ENCODE measurements at regions not wholly inside any gene's neighbourhood (a gene's known extent, or its start where the extent isn't known, plus 50 kb on each side); places are given as distances from the start of the nearest gene placed in this dataset.
"Not testable (repeated sequence)": the region's sequence is repeated elsewhere in the genome, so short reads cannot be mapped to it uniquely, and the experiment has no call there.

- DNase-seq: not testable (repeated sequence)
Measured at GRCh38 chr4:131883181-131883580, 1265.9 kb upstream of the PCDH10 start.

GRCh38 chr4:131925662-131926061 lies 1223.4 kb upstream of the PCDH10 start:
- DNase-seq: not testable (repeated sequence)

GRCh38 chr4:131967646-131968045 lies 1181.4 kb upstream of the PCDH10 start:
- DNase-seq: not testable (repeated sequence)

- peak; percentile 87 to 93 for DNase-seq
Measured at GRCh38 chr4:131974730-131975129, 1174.4 kb upstream of the PCDH10 start.

- peak in 1 of 2 experiments; percentile 14 for DNase-seq
Measured at GRCh38 chr4:131975276-131976132, 1173.6 kb upstream of the PCDH10 start.

GRCh38 chr4:131976133-131977002 lies 1172.7 kb upstream of the PCDH10 start:
- DNase-seq: peak; percentile 21 to 30

GRCh38 chr4:131978120-131978519 lies 1171.0 kb upstream of the PCDH10 start:
- no peak for DNase-seq

- DNase-seq: no peak
Measured at GRCh38 chr4:131989576-131989975, 1159.5 kb upstream of the PCDH10 start.

- no peak for DNase-seq
Measured at GRCh38 chr4:132001542-132001941, 1147.6 kb upstream of the PCDH10 start.

- no peak for DNase-seq
Measured at GRCh38 chr4:132003593-132003992, 1145.5 kb upstream of the PCDH10 start.

GRCh38 chr4:132015321-132015720 lies 1133.8 kb upstream of the PCDH10 start:
- no peak for DNase-seq

- no peak for DNase-seq
Measured at GRCh38 chr4:132016703-132017350, 1132.3 kb upstream of the PCDH10 start.

GRCh38 chr4:132026166-132026565 lies 1122.9 kb upstream of the PCDH10 start:
- no peak for DNase-seq

- DNase-seq: no peak
Measured at GRCh38 chr4:132026816-132027215, 1122.3 kb upstream of the PCDH10 start.

- DNase-seq: no peak
Measured at GRCh38 chr4:132056496-132056895, 1092.6 kb upstream of the PCDH10 start.

- DNase-seq: no peak
Measured at GRCh38 chr4:132059227-132059626, 1089.9 kb upstream of the PCDH10 start.

- no peak for DNase-seq
Measured at GRCh38 chr4:132062611-132063239, 1086.4 kb upstream of the PCDH10 start.

- DNase-seq: peak; percentile 48 to 58
Measured at GRCh38 chr4:132063829-132064228, 1085.3 kb upstream of the PCDH10 start.

- DNase-seq: no peak
Measured at GRCh38 chr4:132065940-132066495, 1083.1 kb upstream of the PCDH10 start.

GRCh38 chr4:132071815-132072214 lies 1077.3 kb upstream of the PCDH10 start:
- no peak for DNase-seq

GRCh38 chr4:132076829-132077228 lies 1072.3 kb upstream of the PCDH10 start:
- DNase-seq: no peak

GRCh38 chr4:132085105-132085504 lies 1064.0 kb upstream of the PCDH10 start:
- no peak for DNase-seq
